ENCODE measurements at regions not wholly inside any gene's neighbourhood (a gene's known extent, or its start where the extent isn't known, plus 50 kb on each side); places are given as distances from the start of the nearest gene placed in this dataset.

DNA sequence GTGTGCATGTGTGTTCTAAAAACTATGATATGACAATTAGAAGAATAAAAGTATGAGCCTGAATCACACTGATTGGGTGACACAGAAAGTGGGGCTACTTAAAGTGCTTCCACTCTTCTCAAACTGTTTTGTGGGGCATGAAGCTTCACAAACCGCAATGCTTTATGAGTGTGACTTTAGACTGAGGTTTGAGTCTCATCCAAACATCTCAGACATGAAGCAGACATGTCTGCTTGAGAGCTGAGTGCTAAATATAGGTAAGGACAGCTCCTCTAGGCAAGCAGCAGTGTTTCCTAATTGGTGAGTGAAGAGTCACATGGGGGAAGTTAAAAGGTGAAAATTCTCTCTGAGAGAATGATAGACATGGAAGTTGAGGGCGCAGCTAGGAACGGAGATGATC lies 726.9 kb upstream of the CITED2 start:
- no peak for TF ChIP-seq CTCF (IDR thresholded peaks at IDR 0.05; ENCODE audit: low read length)
- no peak for TF ChIP-seq EZH2 (optimal IDR thresholded peaks at IDR 0.05; ENCODE audit: low read depth, low read length)
